GM12875 (cell line): ENCODE measurements at regions not wholly inside any gene's neighbourhood (a gene's known extent, or its start where the extent isn't known, plus 50 kb on each side); places are given as distances from the start of the nearest gene placed in this dataset.
"Not testable (repeated sequence)": the region's sequence is repeated elsewhere in the genome, so short reads cannot be mapped to it uniquely, and the experiment has no call there.

Experiments used
- H3K4me3 ChIP-seq: one replicate; pipeline ENCODE4 v1.5.1; 2011; ENCODE audit warnings: low read depth, low read length, control low read depth
- TF ChIP-seq, protein P1 (sequence below): IDR thresholded peaks from 2 replicates; pipeline ENCODE4 v1.5.1; 2011; ENCODE audit warnings: low read depth, mild to moderate bottlenecking, control low read depth, inconsistent platforms, low read length, moderate library complexity, borderline replicate concordance; ENCODE audit not compliant: insufficient read depth

DNA sequence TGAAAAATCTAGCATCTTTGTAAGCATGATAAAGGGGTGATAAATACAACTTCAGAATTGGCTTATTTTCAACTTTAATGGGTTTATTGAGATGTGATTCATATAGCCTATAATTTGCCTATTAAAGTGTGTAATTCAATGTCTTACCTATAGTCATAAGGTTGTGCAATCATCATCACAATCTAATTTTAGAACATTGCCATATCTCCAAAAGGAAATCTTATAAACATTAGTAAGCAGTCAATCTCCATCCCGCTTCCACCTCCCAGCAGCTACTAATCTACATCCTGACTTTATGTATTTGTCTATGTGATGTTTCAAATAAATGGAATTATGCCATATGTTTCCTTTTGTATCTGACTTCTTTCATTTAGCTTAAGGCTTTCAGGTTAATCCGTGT lies 145.2 kb upstream of the KLHL1 start:
- TF ChIP-seq, protein P1, sequence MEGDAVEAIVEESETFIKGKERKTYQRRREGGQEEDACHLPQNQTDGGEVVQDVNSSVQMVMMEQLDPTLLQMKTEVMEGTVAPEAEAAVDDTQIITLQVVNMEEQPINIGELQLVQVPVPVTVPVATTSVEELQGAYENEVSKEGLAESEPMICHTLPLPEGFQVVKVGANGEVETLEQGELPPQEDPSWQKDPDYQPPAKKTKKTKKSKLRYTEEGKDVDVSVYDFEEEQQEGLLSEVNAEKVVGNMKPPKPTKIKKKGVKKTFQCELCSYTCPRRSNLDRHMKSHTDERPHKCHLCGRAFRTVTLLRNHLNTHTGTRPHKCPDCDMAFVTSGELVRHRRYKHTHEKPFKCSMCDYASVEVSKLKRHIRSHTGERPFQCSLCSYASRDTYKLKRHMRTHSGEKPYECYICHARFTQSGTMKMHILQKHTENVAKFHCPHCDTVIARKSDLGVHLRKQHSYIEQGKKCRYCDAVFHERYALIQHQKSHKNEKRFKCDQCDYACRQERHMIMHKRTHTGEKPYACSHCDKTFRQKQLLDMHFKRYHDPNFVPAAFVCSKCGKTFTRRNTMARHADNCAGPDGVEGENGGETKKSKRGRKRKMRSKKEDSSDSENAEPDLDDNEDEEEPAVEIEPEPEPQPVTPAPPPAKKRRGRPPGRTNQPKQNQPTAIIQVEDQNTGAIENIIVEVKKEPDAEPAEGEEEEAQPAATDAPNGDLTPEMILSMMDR = no peak
- H3K4me3 ChIP-seq = no peak overlapping the region

DNA sequence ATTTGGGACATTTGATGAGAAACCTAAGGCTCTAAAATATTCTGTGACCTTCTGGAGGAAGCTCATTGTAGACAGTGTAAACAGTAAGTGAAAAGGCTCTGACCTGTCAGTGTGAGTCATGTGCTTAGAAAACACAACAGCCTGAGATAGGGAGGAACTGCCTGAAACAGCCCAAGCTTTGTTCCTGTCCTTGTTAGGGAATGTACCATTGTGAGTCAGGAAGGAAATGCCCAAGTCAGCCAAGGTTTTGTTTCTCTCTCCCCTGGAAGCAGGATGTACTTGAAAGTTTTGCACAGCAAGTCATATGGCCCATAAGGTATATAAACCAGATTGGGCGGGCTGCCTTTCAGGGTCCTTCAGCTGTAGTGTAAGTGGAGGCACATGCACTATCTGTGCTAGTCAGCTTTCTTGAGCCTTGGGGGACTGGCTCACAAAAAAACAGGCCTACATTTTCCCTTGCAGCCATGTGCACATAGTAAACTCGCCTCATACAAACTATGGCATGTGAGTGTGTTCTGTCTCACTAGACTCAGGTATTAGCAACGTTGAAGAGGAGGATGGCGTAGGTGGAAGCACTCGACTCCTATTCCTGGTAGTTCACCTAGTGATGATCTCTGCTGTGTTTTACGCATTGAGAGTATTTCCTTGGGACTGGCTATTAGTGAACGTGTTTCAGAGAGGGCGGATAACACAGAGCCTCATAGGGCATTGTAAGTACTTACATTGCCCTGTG lies 141.2 kb upstream of the KLHL1 start:
- no peak overlapping the region for H3K4me3 ChIP-seq
- TF ChIP-seq, protein P1 = no peak

GRCh38 chr13:70237131-70237530 lies 128.9 kb upstream of the KLHL1 start:
- TF ChIP-seq, protein P1 = no peak
- H3K4me3 ChIP-seq = no peak overlapping the region

DNA sequence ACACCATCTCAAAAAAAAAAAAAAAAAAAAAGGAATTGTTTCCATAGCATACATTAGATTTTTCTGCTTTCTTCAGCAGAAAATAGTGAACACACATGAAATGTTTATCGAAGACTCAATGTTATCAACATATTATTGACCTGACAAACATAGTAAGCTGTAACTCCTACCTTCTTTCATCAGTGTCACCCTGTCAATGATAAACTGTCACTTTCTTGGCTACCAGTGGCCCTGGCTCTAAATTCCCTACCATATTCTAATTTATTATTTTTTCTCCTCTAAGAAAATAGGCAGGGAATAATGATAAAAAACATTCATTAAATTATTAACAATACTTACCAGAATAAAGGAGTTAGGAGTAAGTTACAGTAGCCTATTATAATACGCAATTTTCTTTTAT lies 127.3 kb upstream of the KLHL1 start:
- H3K4me3 ChIP-seq = no peak overlapping the region

DNA sequence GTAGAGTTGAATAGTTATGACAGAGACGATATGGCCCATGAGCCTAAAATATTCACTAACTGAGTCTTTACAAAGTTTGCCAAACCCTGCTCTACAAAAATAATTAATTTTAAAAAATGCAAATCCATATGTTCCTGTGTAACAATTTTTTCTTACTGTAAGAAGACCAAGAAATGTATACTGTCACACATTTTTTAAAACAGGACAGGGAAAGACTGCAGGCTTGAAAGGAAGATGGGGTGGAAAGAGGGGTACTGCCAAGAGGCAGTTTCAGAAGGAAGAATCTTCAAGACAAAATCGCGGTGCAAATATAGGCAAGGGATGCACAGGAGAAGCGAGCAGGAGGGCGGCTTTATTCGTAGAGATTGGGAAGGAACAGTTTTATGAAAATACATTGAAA lies 115.7 kb upstream of the KLHL1 start:
- TF ChIP-seq, protein P1 = no peak
- H3K4me3 ChIP-seq = no peak overlapping the region

More for the DNA sequence above, 127.3 kb upstream of the KLHL1 start:
- TF ChIP-seq, protein P1 = no peak

GRCh38 chr13:70222926-70223325 lies 114.7 kb upstream of the KLHL1 start:
- no peak overlapping the region for H3K4me3 ChIP-seq
- TF ChIP-seq, protein P1 = no peak

- TF ChIP-seq, protein P1 = no peak
- H3K4me3 ChIP-seq = no peak overlapping the region
These were observed 110.4 kb upstream of the KLHL1 start for GRCh38 chr13:70218618-70219017.

DNA sequence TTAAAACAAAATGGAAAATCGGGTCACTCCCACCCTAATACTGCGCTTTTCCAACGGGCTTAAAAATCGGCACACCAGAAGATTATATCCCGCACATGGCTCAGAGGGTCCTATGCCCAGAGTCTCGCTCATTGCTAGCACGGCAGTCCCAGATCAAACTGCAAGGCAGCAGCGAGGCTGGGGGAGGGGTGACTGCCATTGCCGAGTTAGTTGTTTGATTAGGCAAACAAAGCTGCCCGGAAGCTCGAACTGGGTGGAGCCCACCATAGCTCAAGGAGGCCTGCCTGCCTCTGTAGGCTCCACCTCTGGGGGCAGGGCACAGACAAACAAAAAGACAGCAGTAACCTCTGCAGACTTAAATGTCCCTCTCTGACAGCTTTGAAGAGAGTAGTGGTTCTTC lies 100.7 kb upstream of the KLHL1 start:
- not testable (repeated sequence) for H3K4me3 ChIP-seq
